Astrocyte of the hippocampus (primary cell): ENCODE measurements at regions not wholly inside any gene's neighbourhood (a gene's known extent, or its start where the extent isn't known, plus 50 kb on each side); places are given as distances from the start of the nearest gene placed in this dataset.
"Not testable (repeated sequence)": the region's sequence is repeated elsewhere in the genome, so short reads cannot be mapped to it uniquely, and the experiment has no call there.

Experiments used
- DNase-seq: peaks from one replicate; pipeline ENCODE4 v3.0.0; 2011; ENCODE audit warnings: low read depth, low spot score

DNA sequence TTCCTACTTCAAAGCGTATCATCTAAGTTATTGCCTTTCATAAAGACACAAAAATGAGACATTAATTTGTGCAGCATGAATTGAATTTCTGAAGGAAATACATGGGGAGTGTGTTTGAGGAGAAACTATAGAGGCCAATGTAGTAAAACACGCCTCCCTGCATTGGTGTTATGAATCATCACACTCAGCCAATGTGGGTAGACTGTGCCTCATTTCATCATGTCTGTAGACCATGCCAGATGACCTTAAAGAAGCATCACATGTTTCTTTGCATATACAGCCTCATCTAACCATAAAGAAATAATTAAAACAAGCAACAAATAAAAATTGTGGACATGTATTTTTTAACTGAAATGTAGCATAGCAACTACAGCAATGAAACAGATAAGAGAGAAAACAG, 486.0 kb upstream of the ADAMTS9 start:
- DNase-seq = no peak

DNA sequence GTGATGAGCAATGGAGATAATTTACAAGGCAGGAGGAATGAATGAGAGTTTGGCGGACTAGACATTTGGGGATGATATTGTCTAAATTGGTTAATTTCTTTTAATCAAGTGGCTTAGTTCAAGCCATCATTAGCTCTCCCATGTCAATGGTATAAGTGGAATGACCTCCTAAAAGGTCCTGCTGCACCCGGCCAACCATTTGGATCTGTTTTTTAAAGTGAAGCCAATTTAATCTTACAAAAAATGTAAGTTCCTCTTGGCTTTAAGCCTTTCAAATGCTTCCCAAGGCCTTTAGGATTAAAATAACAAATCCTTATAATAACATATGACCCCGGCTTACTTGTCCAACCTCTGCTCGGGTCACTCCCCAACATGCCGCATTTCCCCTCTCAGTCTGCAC, 484.4 kb upstream of the ADAMTS9 start:
- no peak for DNase-seq

DNA sequence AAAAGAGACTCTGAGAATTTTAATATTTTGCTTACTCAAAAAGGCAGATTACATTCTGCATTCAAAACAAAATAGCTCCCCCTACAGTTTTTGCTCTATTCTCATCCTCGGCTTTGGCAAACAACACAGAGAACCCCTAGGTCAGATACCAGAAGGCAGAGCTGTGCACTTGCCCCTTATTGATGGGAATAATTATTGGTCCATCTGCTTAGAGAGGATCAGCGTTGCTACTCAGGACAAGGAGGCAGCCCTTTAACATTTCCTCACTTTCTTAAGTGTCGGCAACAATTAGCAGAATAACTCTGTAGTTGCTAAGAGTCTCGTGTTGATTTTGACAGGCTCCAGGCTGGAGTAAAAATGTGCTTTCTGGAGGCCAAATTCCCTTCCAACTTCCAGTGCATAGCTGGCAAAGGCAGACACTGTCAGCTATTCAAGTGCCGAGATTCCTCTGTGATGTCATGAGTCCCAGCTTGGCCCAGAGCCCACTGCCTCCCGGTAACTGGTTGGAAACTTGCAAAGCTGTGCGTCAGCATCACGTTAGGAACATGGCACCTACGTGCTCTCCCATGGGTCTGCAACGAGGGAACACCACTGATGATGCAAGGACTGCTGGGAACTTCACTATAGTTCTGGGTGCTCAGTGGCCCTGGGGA, 482.7 kb upstream of the ADAMTS9 start:
- DNase-seq = peak; percentile 97

DNA sequence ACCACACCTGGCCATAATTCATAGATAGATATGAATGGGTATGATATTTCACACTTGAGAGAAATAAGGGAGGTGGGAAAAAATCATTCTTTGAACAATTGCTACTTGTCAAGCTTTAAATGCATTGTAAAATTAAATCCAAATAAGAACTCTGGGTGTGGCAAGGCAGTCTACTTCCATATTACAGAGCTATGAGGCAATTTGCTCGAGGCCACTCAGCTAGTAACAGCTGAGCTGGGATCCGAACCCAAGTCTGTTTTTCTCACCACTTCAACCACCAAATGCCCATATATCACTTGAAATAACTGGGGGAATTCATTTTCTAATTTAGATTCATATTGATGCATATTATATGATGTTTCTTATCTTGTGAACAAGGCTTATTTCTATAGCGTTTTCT, 482.2 kb upstream of the ADAMTS9 start:
- no peak for DNase-seq

DNA sequence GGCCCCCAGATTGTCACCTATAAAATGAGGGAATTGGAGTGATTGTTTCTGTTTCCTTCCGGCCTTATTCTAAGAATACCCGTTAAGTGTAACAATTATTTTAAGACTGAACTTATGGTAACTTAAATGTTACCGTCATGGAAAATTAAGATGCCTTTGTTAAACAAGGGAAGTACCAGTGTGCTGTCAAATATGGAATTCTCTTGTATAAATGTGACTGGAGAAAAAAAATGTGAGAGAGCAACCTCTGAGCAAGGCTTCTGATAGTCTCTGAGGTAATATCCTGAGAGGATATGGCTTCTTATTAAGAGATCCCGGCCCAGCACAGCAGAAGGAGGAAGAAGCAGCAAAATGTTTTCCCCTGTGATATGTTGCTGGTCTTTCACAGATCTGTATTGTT, 480.7 kb upstream of the ADAMTS9 start:
- DNase-seq = no peak

- DNase-seq = no peak
Measured at GRCh38 chr3:65166531-65166930, 478.7 kb upstream of the ADAMTS9 start.

GRCh38 chr3:65158023-65158422, 470.2 kb upstream of the ADAMTS9 start:
- no peak for DNase-seq

GRCh38 chr3:65153850-65154512, 466.2 kb upstream of the ADAMTS9 start:
- DNase-seq = no peak

DNA sequence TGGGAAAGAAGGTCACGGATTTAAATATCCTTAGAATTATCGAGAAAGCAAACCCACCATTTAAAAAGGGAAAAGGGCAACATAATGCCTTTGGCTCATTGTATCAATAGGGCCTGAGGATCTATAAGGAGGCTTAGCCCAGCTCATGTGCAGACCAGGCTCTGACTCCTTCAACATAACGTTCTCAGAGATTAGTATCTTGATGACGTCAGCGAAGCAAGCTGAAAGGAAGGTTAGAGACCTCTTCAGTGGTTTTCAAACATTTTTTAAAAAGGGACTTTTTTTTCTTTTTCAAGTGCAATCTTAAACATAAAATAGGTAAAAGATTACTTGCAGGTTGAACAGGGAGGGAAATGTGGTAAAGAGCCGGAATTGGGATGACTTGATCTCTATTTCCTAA, 463.9 kb upstream of the ADAMTS9 start:
- no peak for DNase-seq

DNA sequence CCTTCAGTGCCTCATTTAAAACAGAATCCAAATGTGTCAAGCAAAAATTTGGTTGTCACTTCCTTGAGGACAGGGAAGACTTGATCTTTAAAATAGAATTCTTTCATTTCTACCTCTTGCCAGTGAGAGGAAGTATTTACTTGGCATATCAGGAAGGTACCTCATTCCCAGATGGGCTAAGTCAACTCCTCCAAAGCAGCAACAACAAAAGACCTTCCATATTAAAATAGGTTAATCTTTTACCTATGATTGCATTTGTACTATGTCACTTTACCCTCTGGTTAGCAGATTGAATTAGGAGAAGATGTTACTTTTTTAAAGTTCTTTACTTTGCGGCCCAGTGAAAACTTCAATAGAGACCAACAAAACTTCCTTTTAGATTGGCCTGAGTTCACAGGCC, 462.1 kb upstream of the ADAMTS9 start:
- DNase-seq = no peak

DNA sequence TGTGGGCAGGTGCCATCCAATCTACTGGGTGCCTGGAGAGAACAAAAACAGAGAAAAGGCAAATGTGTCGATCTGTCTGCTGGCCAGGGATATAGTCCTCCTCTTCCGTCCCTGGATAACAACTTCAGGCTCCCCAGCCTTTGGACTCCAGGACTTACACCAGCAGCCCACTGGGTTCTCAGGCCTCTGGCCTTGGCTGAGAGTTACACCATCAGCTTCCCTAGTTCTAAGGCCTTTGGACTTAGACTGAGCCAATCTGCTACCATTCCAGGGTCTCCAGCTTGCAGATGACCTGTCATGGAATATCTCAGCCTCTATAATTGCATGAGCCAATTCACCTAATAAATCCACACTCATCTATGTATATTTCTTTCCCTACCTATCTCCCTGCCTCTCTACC, 460.9 kb upstream of the ADAMTS9 start:
- no peak for DNase-seq

GRCh38 chr3:65146179-65146578, 458.4 kb upstream of the ADAMTS9 start:
- peak; percentile 64 for DNase-seq

DNA sequence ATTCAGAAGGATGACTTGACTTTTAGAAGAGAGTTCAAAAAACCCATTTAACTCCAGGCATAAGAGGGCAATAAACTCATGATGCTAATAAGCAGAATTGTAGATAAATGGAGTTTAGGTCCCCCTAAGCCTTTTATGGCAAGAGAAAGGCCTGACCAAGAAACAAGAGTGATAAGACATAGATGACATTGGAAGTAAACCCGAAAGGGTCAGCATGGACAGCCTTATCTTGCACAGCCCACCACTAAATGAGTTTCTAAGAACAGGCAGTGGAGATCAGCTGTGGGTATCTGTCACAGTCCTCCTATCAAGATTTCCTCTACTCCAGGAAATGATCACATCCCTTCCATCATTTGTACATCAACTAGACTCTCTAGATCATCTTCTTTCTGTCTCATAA, 457.9 kb upstream of the ADAMTS9 start:
- DNase-seq = no peak

- peak; percentile 43 for DNase-seq
Measured at GRCh38 chr3:65144791-65145351, 457.1 kb upstream of the ADAMTS9 start.

DNA sequence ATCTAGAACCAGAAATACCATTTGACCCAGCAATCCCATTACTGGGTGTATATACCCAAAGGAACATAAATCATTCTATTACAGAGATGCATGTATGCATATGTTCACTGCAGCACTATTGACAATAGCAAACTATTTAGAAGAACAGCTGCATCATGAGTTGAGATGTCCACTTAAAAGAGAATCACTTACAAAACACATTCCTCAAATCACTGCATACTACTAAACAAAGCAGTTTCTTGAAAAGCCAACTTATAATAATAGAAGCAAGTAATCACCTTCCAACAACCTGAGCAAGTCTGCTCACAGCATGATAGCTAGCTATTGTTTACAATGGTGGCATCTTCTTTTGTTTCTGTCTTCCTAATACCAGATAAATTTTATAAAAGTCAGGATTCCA, 454.7 kb upstream of the ADAMTS9 start:
- no peak for DNase-seq

DNA sequence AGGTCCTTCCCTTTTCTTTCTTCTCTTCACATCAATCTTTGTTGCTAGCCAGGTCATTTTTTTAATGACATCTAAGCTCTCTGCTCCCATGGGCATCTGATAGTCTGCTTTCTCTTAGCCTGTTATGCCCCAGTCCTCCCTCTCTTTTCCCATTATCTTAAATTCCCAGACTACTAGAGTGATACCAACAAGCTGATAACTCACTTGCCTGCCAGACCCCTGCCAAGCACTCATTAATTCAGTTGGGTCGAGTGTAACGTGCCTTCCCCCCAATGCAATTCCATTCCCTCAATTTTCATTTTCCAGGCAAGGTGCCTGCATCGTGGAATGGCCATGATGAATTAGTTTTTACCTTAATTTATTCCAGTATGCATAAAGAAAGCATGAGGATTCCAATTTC, 450.8 kb upstream of the ADAMTS9 start:
- no peak for DNase-seq

- peak; percentile 42 for DNase-seq
Measured at GRCh38 chr3:65133752-65134151, 446.0 kb upstream of the ADAMTS9 start.

- no peak for DNase-seq
Measured at GRCh38 chr3:65130782-65131181, 443.0 kb upstream of the ADAMTS9 start.

DNA sequence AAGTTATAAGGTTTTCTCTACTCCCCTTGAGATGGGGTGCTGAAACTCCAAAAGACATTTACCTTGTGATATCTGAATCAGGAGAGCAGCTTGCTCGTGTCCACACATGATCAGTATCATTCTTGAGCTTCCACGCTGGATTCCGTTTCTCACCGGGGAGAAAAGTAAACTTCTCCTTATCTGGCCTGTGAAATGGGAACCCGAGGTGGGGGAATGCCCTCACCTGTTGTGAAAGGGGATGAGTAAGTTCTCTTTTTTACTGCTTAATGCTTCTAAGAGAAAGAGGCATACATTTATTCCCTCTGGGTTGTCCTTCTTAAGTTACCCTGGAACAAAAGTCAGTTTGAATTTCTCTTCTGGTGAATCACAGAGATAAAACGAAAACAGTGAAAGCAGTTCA, 440.5 kb upstream of the ADAMTS9 start:
- no peak for DNase-seq

GRCh38 chr3:65126527-65127410, 439.0 kb upstream of the ADAMTS9 start:
- peak; percentile 89 for DNase-seq

- not testable (repeated sequence) for DNase-seq
Measured at GRCh38 chr3:65120156-65120555, 432.4 kb upstream of the ADAMTS9 start.

- no peak for DNase-seq
Measured at GRCh38 chr3:65118912-65119499, 431.2 kb upstream of the ADAMTS9 start.
